ENCODE measurements at regions not wholly inside any gene's neighbourhood (a gene's known extent, or its start where the extent isn't known, plus 50 kb on each side); places are given as distances from the start of the nearest gene placed in this dataset.

GRCh38 chr2:191747170-191747530, 69.2 kb downstream of the NABP1 start:
- CTCF ChIA-PET, result interaction anchor here (1.4 to 3.6 kb wide), 2 partner anchors 11 to 59 kb away, joined by 3 to 15 read pairs; no protein-coding TSS in a partner anchor
- TF ChIP-seq KDM5A (IDR thresholded peaks at IDR 0.05) (no peak), POLR2A (IDR thresholded peaks at IDR 0.05; ENCODE audit: low read length) (no peak), GATA3 (IDR thresholded peaks at IDR 0.05; ENCODE audit: borderline replicate concordance) (no peak), HES2 (IDR thresholded peaks at IDR 0.05) (no peak), MAZ (IDR thresholded peaks at IDR 0.05; ENCODE audit: borderline replicate concordance, low read depth, low read length) (no peak), HEYL (CRISPR knock-in tag; IDR thresholded peaks at IDR 0.05) (no peak), PBX3 (IDR thresholded peaks at IDR 0.05) (no peak), ZFP36 (IDR thresholded peaks at IDR 0.05; ENCODE audit: borderline replicate concordance, partially characterized antibody) (no peak), RFX5 (IDR thresholded peaks at IDR 0.05) (no peak)
- WGBS (ENCODE audit: missing lambda C conversion rate), result 75% methylated on average over 3 of the region's 3 CpGs

GRCh38 chr2:191748059-191748461, 70.1 kb downstream of the NABP1 start:
- ATAC-seq (no peak), DNase-seq (ENCODE audit: low read depth in 1 of 2, low spot score in 1 of 2) (no peak), FAIRE-seq (no peak)
- TF ChIP-seq ATOH8 (CRISPR knock-in tag; IDR thresholded peaks at IDR 0.05; ENCODE audit: low read depth) (no peak), EP300 (IDR thresholded peaks at IDR 0.05) (no peak), GATA3 (IDR thresholded peaks at IDR 0.05; ENCODE audit: borderline replicate concordance) (no peak), PHF8 (IDR thresholded peaks at IDR 0.05; ENCODE audit: borderline replicate concordance, low read depth) (no peak), FOSB (CRISPR knock-in tag; IDR thresholded peaks at IDR 0.05) (no peak), SREBF2 (IDR thresholded peaks at IDR 0.05) (no peak), ZC3H11A (IDR thresholded peaks at IDR 0.05) (no peak), EHMT2 (IDR thresholded peaks at IDR 0.05; ENCODE audit: low read depth) (no peak), MYC (IDR thresholded peaks at IDR 0.05; ENCODE audit: borderline replicate concordance, low read length) (no peak), EHF (CRISPR knock-in tag; IDR thresholded peaks at IDR 0.05) (no peak), KDM5A (IDR thresholded peaks at IDR 0.05) (no peak), RAD21 (conservative IDR thresholded peaks at IDR 0.05 in 1 of 2, IDR thresholded peaks at IDR 0.05 in 1 of 2) (no peak), FOXS1 (CRISPR knock-in tag; IDR thresholded peaks at IDR 0.05) (no peak), CEBPB (IDR thresholded peaks at IDR 0.05) (no peak), PBX3 (IDR thresholded peaks at IDR 0.05) (no peak), CBX2 (IDR thresholded peaks at IDR 0.05; ENCODE audit: borderline replicate concordance, low read depth) (no peak), HOXB13 (CRISPR knock-in tag; IDR thresholded peaks at IDR 0.05; ENCODE audit: low read depth) (no peak), SMC3 (IDR thresholded peaks at IDR 0.05) (no peak), CBX8 (IDR thresholded peaks at IDR 0.05) (no peak), CHD4 (IDR thresholded peaks at IDR 0.05; ENCODE audit: borderline replicate concordance) (no peak)
- 55% methylated on average over 3 of the region's 3 CpGs for WGBS (ENCODE audit: missing lambda C conversion rate)
- Histone ChIP-seq H3K27ac (no peak overlapping the region), H3K4me3 (no peak overlapping the region), H3K9me3 (no peaks in the 10 kb centered on the region), H3K4me2 (no peak overlapping the region), H3K4me1 (0 out of 3 replicates have a peak, but pooled peaks cover 3% of the 10 kb centered on the region)
- CTCF ChIA-PET, result interaction anchor here (1.4 to 3.6 kb wide), 2 partner anchors 10 to 58 kb away, joined by 3 to 15 read pairs; no protein-coding TSS in a partner anchor
- POLR2A ChIA-PET, result no interaction called here

More at GRCh38 chr2:191747170-191747530, 69.2 kb downstream of the NABP1 start:
- FAIRE-seq, result no peak
- Histone ChIP-seq H3K9me3 (no peaks in the 10 kb centered on the region), H3K4me3 (no peak overlapping the region), H3K27ac (no peak overlapping the region), H3K4me1 (0 out of 3 replicates have a peak, but pooled peaks cover 3% of the 10 kb centered on the region), H3K4me2 (no peak overlapping the region)
- POLR2A ChIA-PET, result no interaction called here
- no peak for ATAC-seq
- DNase-seq (ENCODE audit: low read depth in 1 of 2, low spot score in 1 of 2), result no peak
